Calu3 (cell line): ENCODE measurements at regions not wholly inside any gene's neighbourhood (a gene's known extent, or its start where the extent isn't known, plus 50 kb on each side); places are given as distances from the start of the nearest gene placed in this dataset.

Experiments used
- BruUV-seq: library from RNA; stranded (reverse); fragments of 400-500 nt; replicated peaks from 2 replicates; lab custom pipeline; 2021; lab: Mats Ljungman, UMichigan
- CTCF ChIA-PET: fragments of 300-600 bp; sonication (Branson Sonifier 250); formaldehyde crosslinking; loops from one replicate; lab custom pipeline; 2022; ENCODE audit warnings: antibody characterized with exemption; lab: Charles Lee
- DNase-seq: peaks from one replicate; pipeline ENCODE4 v3.0.0; 2022
- H3K27ac Mint-ChIP-seq: one replicate; pipeline ENCODE4 v1.8.0; 2022; ENCODE audit warnings: mixed read lengths; ENCODE audit not compliant: unreplicated experiment
- H3K27me3 Mint-ChIP-seq: one replicate; pipeline ENCODE4 v1.8.0; 2022; ENCODE audit warnings: mixed read lengths; ENCODE audit not compliant: unreplicated experiment
- H3K36me3 Mint-ChIP-seq: one replicate; pipeline ENCODE4 v1.8.0; 2022; ENCODE audit warnings: mild to moderate bottlenecking, moderate library complexity, mixed read lengths; ENCODE audit not compliant: insufficient read depth, unreplicated experiment
- H3K4me1 Mint-ChIP-seq: one replicate; pipeline ENCODE4 v1.8.0; 2022; ENCODE audit warnings: mild to moderate bottlenecking, low read depth, mixed read lengths; ENCODE audit not compliant: unreplicated experiment
- H3K4me3 Mint-ChIP-seq: one replicate; pipeline ENCODE4 v1.8.0; 2022; ENCODE audit warnings: mild to moderate bottlenecking, low read depth, moderate library complexity, mixed read lengths; ENCODE audit not compliant: unreplicated experiment
- H3K9me3 Mint-ChIP-seq: one replicate; pipeline ENCODE4 v1.8.0; 2022; ENCODE audit warnings: low read depth, mixed read lengths; ENCODE audit not compliant: unreplicated experiment
- CTCF ChIP-seq: fragments of 200-600 bp; IDR thresholded peaks from one replicate; pipeline ENCODE4 v1.8.0; 2022; ENCODE audit warnings: antibody characterized with exemption; ENCODE audit not compliant: unreplicated experiment
- intact Hi-C: fragments of 100-400 bp; cut with micrococcal nuclease; formaldehyde crosslinking; loops from one replicate; pipeline ENCODE4 v1.10.0; 2022; ENCODE audit not compliant: unreplicated experiment

GRCh38 chr10:3645406-3645805 is 139.6 kb downstream of the KLF6 start:
- DNase-seq: no peak
- Mint-ChIP-seq H3K9me3 (peaks cover 6% of the 10 kb centered on the region), H3K27ac (no peak overlapping the region), H3K27me3 (no peaks in the 10 kb centered on the region), H3K4me1 (no peaks in the 10 kb centered on the region), H3K36me3 (peaks cover 6% of the 10 kb centered on the region), H3K4me3 (no peak overlapping the region)
- intact Hi-C loops: no loop called here
- CTCF ChIA-PET: no interaction called here
- no TSS peak for BruUV-seq
- no peak for TF ChIP-seq CTCF

GRCh38 chr10:3640816-3641215 is 144.2 kb downstream of the KLF6 start:
- BruUV-seq: no TSS peak
- DNase-seq: no peak
- CTCF ChIA-PET: interaction anchor here (0.6 kb wide), 2 partner anchors 121 to 500 kb away, joined by 3 to 4 read pairs; no protein-coding TSS in a partner anchor

GRCh38 chr10:3639546-3639945 is 145.5 kb downstream of the KLF6 start:
- H3K36me3 Mint-ChIP-seq: peaks cover 13% of the 10 kb centered on the region
- no TSS peak for BruUV-seq
- H3K27me3 Mint-ChIP-seq: no peaks in the 10 kb centered on the region
- H3K4me1 Mint-ChIP-seq: peaks cover 40% of the 10 kb centered on the region
- peaks cover 6% of the 10 kb centered on the region for H3K9me3 Mint-ChIP-seq
- intact Hi-C loops: loop anchor here (5.0 to 10.0 kb wide), 3 partner anchors 115 to 172 kb away; no protein-coding TSS in a partner anchor
- DNase-seq: peak; percentile 30
- TF ChIP-seq CTCF: no peak
- CTCF ChIA-PET: interaction anchor here (0.6 to 1.1 kb wide), 3 partner anchors 118 to 170 kb away, joined by 3 read pairs; no protein-coding TSS in a partner anchor
- H3K27ac Mint-ChIP-seq: peak overlapping the region; percentile 51
- no peak overlapping the region for H3K4me3 Mint-ChIP-seq

More at GRCh38 chr10:3640816-3641215, 144.2 kb downstream of the KLF6 start:
- Mint-ChIP-seq H3K27ac (no peak overlapping the region), H3K27me3 (no peaks in the 10 kb centered on the region), H3K4me3 (no peak overlapping the region), H3K4me1 (peaks cover 27% of the 10 kb centered on the region), H3K9me3 (peaks cover 6% of the 10 kb centered on the region), H3K36me3 (peaks cover 9% of the 10 kb centered on the region)
- no peak for TF ChIP-seq CTCF
- intact Hi-C loops: no loop called here

GRCh38 chr10:3636356-3637181 is 148.4 kb downstream of the KLF6 start:
- H3K9me3 Mint-ChIP-seq: no peaks in the 10 kb centered on the region
- DNase-seq: peak; percentile 10
- H3K27ac Mint-ChIP-seq: peak overlapping the region; percentile 89
- no peak for TF ChIP-seq CTCF
- CTCF ChIA-PET: interaction anchor here (0.6 kb wide), 1 partner anchor 45 kb away, joined by 6 read pairs; no protein-coding TSS in a partner anchor
- H3K4me1 Mint-ChIP-seq: peaks cover 54% of the 10 kb centered on the region
- no peaks in the 10 kb centered on the region for H3K27me3 Mint-ChIP-seq
- peak overlapping the region; percentile 59 for H3K4me3 Mint-ChIP-seq
- BruUV-seq: no TSS peak
- H3K36me3 Mint-ChIP-seq: peaks cover 7% of the 10 kb centered on the region
- intact Hi-C loops: loop anchor here (5.0 to 10.0 kb wide), 3 partner anchors 118 to 169 kb away; no protein-coding TSS in a partner anchor
